ENCODE measurements at regions not wholly inside any gene's neighbourhood (a gene's known extent, or its start where the extent isn't known, plus 50 kb on each side); places are given as distances from the start of the nearest gene placed in this dataset.

GRCh38 chr4:154125340-154125739 is 336.5 kb upstream of the SFRP2 start:
- TF ChIP-seq ZNF70 (CRISPR knock-in tag; IDR thresholded peaks at IDR 0.05) (no peak), PPARA (CRISPR knock-in tag; IDR thresholded peaks at IDR 0.05; ENCODE audit: borderline replicate concordance) (no peak), RARB (CRISPR knock-in tag; IDR thresholded peaks at IDR 0.05) (no peak), BACH2 (CRISPR knock-in tag; IDR thresholded peaks at IDR 0.05; ENCODE audit: borderline replicate concordance) (no peak), ARNTL (CRISPR knock-in tag; IDR thresholded peaks at IDR 0.05; ENCODE audit: borderline replicate concordance, low read depth) (no peak), OSR1 (CRISPR knock-in tag; IDR thresholded peaks at IDR 0.05) (no peak)
- TF ChIP-seq, protein P1, sequence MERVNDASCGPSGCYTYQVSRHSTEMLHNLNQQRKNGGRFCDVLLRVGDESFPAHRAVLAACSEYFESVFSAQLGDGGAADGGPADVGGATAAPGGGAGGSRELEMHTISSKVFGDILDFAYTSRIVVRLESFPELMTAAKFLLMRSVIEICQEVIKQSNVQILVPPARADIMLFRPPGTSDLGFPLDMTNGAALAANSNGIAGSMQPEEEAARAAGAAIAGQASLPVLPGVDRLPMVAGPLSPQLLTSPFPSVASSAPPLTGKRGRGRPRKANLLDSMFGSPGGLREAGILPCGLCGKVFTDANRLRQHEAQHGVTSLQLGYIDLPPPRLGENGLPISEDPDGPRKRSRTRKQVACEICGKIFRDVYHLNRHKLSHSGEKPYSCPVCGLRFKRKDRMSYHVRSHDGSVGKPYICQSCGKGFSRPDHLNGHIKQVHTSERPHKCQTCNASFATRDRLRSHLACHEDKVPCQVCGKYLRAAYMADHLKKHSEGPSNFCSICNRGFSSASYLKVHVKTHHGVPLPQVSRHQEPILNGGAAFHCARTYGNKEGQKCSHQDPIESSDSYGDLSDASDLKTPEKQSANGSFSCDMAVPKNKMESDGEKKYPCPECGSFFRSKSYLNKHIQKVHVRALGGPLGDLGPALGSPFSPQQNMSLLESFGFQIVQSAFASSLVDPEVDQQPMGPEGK (CRISPR knock-in tag; IDR thresholded peaks at IDR 0.05; ENCODE audit: borderline replicate concordance) = no peak
- TF ChIP-seq, protein P2, sequence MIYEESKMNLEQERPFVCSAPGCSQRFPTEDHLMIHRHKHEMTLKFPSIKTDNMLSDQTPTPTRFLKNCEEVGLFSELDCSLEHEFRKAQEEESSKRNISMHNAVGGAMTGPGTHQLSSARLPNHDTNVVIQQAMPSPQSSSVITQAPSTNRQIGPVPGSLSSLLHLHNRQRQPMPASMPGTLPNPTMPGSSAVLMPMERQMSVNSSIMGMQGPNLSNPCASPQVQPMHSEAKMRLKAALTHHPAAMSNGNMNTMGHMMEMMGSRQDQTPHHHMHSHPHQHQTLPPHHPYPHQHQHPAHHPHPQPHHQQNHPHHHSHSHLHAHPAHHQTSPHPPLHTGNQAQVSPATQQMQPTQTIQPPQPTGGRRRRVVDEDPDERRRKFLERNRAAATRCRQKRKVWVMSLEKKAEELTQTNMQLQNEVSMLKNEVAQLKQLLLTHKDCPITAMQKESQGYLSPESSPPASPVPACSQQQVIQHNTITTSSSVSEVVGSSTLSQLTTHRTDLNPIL (CRISPR knock-in tag; IDR thresholded peaks at IDR 0.05; ENCODE audit: low read depth) = no peak

Measured in SK-N-SH treated with all-trans-retinoic acid at 6 μM for 48 hours (cell line).